Transverse colon (tissue), 3 donors: ENCODE measurements at regions not wholly inside any gene's neighbourhood (a gene's known extent, or its start where the extent isn't known, plus 50 kb on each side); places are given as distances from the start of the nearest gene placed in this dataset.

Experiments
- POLR2A ChIP-seq: fragments of 450-650 bp; IDR thresholded peaks from one replicate; pipeline ENCODE4 v1.6.1; 2016; ENCODE audit warnings: antibody characterized with exemption, mild to moderate bottlenecking, moderate library complexity
- POLR2AphosphoS5 ChIP-seq, 3 donors: sonication (generic); formaldehyde crosslinking; IDR thresholded peaks; one replicate each; pipeline ENCODE4 v1.6.1; 2016; ENCODE audit warnings: antibody characterized with exemption in 3 of 3

DNA sequence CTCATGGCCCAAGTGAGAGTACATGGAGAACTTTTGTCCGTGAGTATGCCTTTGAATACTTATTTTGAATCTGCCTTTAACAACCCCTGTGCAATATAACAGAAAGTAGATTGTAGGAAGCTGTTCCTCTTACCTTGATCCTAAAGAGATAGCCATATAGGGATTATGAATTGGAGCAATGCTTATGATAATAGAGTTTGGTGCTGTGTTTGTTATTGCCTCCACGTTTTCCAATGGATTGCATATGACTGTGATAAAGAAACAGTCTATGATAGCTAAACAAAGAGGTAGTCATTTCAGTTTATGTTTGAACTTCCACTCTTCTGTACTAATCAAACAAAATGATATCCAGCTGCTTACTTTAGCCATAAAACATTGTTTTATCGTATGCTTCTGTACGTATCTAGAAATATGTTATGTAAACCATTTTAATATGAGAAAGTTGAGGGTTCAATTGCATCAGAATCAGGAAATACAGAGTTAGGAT, 199.6 kb upstream of the RGMB start:
- TF ChIP-seq POLR2A (no peak), POLR2AphosphoS5 (IDR thresholded peaks at IDR 0.05) (peak in 1 of 3 donors; percentile 36)
